Endothelial cell of umbilical vein (primary cell): ENCODE measurements at regions not wholly inside any gene's neighbourhood (a gene's known extent, or its start where the extent isn't known, plus 50 kb on each side); places are given as distances from the start of the nearest gene placed in this dataset.

Experiments
- BruUV-seq: library from RNA; stranded (reverse); fragments of 400-500 nt; replicated peaks from 2 replicates; lab custom pipeline; 2021; lab: Mats Ljungman, UMichigan
- CTCF ChIA-PET: fragments of 300-600, 350-600 bp; sonication (Branson Sonifier 250); formaldehyde crosslinking; loops from one replicate; lab custom pipeline; 2021; ENCODE audit warnings: antibody characterized with exemption, inconsistent platforms; lab: Charles Lee
- POLR2A ChIA-PET: fragments of 300-600, 350-600 bp; sonication (Branson Sonifier 250); formaldehyde crosslinking; loops from one replicate; lab custom pipeline; 2021; ENCODE audit warnings: antibody characterized with exemption, inconsistent platforms; lab: Charles Lee
- DNase-seq: peaks from one replicate; pipeline ENCODE4 v3.0.0-alpha.2; 2011; ENCODE audit warnings: low read depth, low spot score
- FAIRE-seq: peaks from 2 replicates; lab custom pipeline; 2011; peaks lifted over from hg19 to GRCh38; lab: Jason Lieb, UNC
- H2AFZ ChIP-seq: 2 replicates; pipeline ENCODE4 v1.6.0; 2012; ENCODE audit warnings: low read depth, low read length, control low read depth, inconsistent platforms
- H3K27ac ChIP-seq: 2 replicates; pipeline ENCODE4 v1.5.1; 2011; ENCODE audit warnings: low read depth, mild to moderate bottlenecking, control low read depth, low read length, moderate library complexity; ENCODE audit not compliant: insufficient read depth
- H3K27me3 ChIP-seq, 2 experiments: 2 replicates each; pipeline versions ENCODE4 v1.6.0 to v1.6.1; 2011; ENCODE audit warnings: low read length in 2 of 2, mixed read lengths in 1 of 2; ENCODE audit not compliant: control insufficient read depth in 2 of 2, insufficient read depth in 2 of 2
- H3K36me3 ChIP-seq, 2 experiments: 2 replicates in 1 of 2; 3 replicates in 1 of 2; pipeline ENCODE4 v1.5.1; 2011; ENCODE audit warnings: low read length in 2 of 2, mild to moderate bottlenecking in 1 of 2, moderate library complexity in 1 of 2; ENCODE audit not compliant: control insufficient read depth in 2 of 2, insufficient read depth in 2 of 2; ENCODE audit errors: extremely low read depth in 1 of 2
- H3K4me1 ChIP-seq: 3 replicates; pipeline ENCODE4 v1.5.1; 2011; ENCODE audit warnings: mild to moderate bottlenecking, low read length; ENCODE audit not compliant: control insufficient read depth, insufficient read depth; ENCODE audit errors: extremely low read depth
- H3K4me2 ChIP-seq: 2 replicates; pipeline ENCODE4 v1.6.1; 2011; ENCODE audit warnings: low read length, control low read depth, mixed read lengths; ENCODE audit not compliant: insufficient read depth
- H3K4me3 ChIP-seq, 3 experiments: fragments of 200-600 bp in 1 of 3; sonication (generic), shearing (Covaris generic) in 1 of 3; replicated peaks in 1 of 3; 2 replicates each; pipeline ENCODE4 v1.5.1; 2011 to 2016; ENCODE audit warnings: control low read depth in 3 of 3, low read length in 3 of 3, mild to moderate bottlenecking in 2 of 3, inconsistent platforms in 1 of 3, low read depth in 1 of 3, moderate library complexity in 1 of 3; ENCODE audit not compliant: insufficient read depth in 1 of 3
- H3K79me2 ChIP-seq: 2 replicates; pipeline ENCODE4 v1.6.0; 2012; ENCODE audit warnings: low read length, inconsistent platforms; ENCODE audit not compliant: control insufficient read depth, insufficient read depth
- H3K9ac ChIP-seq: replicated peaks from 2 replicates; pipeline ENCODE3; 2011; ENCODE audit warnings: low read length, control low read depth; ENCODE audit not compliant: insufficient read depth; ENCODE audit errors: extremely low read depth
- H3K9me1 ChIP-seq: replicated peaks from 3 replicates; pipeline ENCODE4 v1.6.0; 2011; ENCODE audit warnings: mild to moderate bottlenecking, low read length; ENCODE audit not compliant: control insufficient read depth, insufficient read depth; ENCODE audit errors: extremely low read depth
- H3K9me3 ChIP-seq: replicated peaks from 2 replicates; pipeline ENCODE4 v1.5.1; 2012; ENCODE audit warnings: low read length, inconsistent platforms; ENCODE audit not compliant: control insufficient read depth, insufficient read depth
- H4K20me1 ChIP-seq: replicated peaks from 2 replicates; pipeline ENCODE3; 2011; ENCODE audit warnings: mild to moderate bottlenecking, low read length; ENCODE audit not compliant: control insufficient read depth, insufficient read depth; ENCODE audit errors: extremely low read depth
- CTCF ChIP-seq, 2 donors: IDR thresholded peaks; 1 replicate in 1 of 2; 2 replicates in 1 of 2; pipeline ENCODE4 v1.5.1; 2011; ENCODE audit warnings: low read length in 2 of 2, mild to moderate bottlenecking in 2 of 2, moderate library complexity in 2 of 2, control low read depth in 1 of 2, inconsistent platforms in 1 of 2, low read depth in 1 of 2; ENCODE audit not compliant: insufficient read depth in 1 of 2; ENCODE audit errors: extremely low read depth in 1 of 2
- EZH2 ChIP-seq: IDR thresholded peaks from 2 replicates; pipeline ENCODE4 v1.6.1; 2012; ENCODE audit warnings: borderline replicate concordance, low read depth, mild to moderate bottlenecking, moderate library complexity, low read length, inconsistent platforms; ENCODE audit not compliant: severe bottlenecking
- FOS ChIP-seq: IDR thresholded peaks from 2 replicates; pipeline ENCODE4 v1.6.1; 2011; ENCODE audit warnings: mild to moderate bottlenecking, low read length, moderate library complexity, borderline replicate concordance; ENCODE audit not compliant: insufficient read depth
- GATA2 ChIP-seq: IDR thresholded peaks from 2 replicates; pipeline ENCODE4 v1.7.0; 2011; ENCODE audit warnings: low read depth, mild to moderate bottlenecking, moderate library complexity, mixed read lengths, low read length; ENCODE audit not compliant: insufficient read length, insufficient read depth
- JUN ChIP-seq: IDR thresholded peaks from 2 replicates; pipeline ENCODE4 v1.6.1; 2011; ENCODE audit warnings: borderline replicate concordance, low read depth; ENCODE audit not compliant: insufficient read length, insufficient read depth
- MAX ChIP-seq: IDR thresholded peaks from 2 replicates; pipeline ENCODE4 v1.6.1; 2011; ENCODE audit not compliant: insufficient read depth, insufficient read length
- MYC ChIP-seq: IDR thresholded peaks from one replicate; pipeline ENCODE4 v1.6.1; 2011; ENCODE audit warnings: mild to moderate bottlenecking, low read depth, low read length
- POLR2A ChIP-seq: IDR thresholded peaks from 2 replicates; pipeline ENCODE4 v1.6.1; 2012; ENCODE audit warnings: low read depth, mild to moderate bottlenecking, control low read depth, low read length
- POLR2AphosphoS5 ChIP-seq: IDR thresholded peaks from 2 replicates; pipeline ENCODE4 v1.6.1; 2012; ENCODE audit warnings: low read depth, mild to moderate bottlenecking, control low read depth, low read length, moderate library complexity; ENCODE audit not compliant: insufficient read depth
- dilution Hi-C: fragments of 300-500 bp; cut with MboI; formaldehyde crosslinking; loops from one replicate; pipeline ENCODE4 v1.15.0; 2019; ENCODE audit warnings: low sequenced_read_pairs; ENCODE audit not compliant: extremely low pct_ligation_motif_present
- intact Hi-C: fragments of 100-400 bp; cut with micrococcal nuclease; formaldehyde crosslinking; loops from one replicate; pipeline ENCODE4 v1.10.0; 2022

- no peaks in the 10 kb centered on the region for H4K20me1 ChIP-seq
- BruUV-seq = no TSS peak
- no peak overlapping the region for H3K27ac ChIP-seq
- no peaks in the 10 kb centered on the region for H3K36me3 ChIP-seq
- H2AFZ ChIP-seq = no peak overlapping the region
- no peak overlapping the region for H3K9ac ChIP-seq
- no peaks in the 10 kb centered on the region for H3K4me1 ChIP-seq
- H3K9me1 ChIP-seq = no peaks in the 10 kb centered on the region
- TF ChIP-seq JUN (no peak), FOS (no peak), MAX (no peak), POLR2AphosphoS5 (no peak), GATA2 (no peak), EZH2 (no peak), CTCF (IDR thresholded peaks at IDR 0.05; ENCODE audit: extremely low read depth in 1 of 2, insufficient read depth in 1 of 2, low read depth in 1 of 2, low read length in 2 of 2) (no peak), MYC (no peak), POLR2A (no peak)
- DNase-seq (no peak), FAIRE-seq (no peak)
- no peaks in the 10 kb centered on the region for H3K79me2 ChIP-seq
- H3K27me3 ChIP-seq = no peaks in the 10 kb centered on the region
- H3K4me2 ChIP-seq = no peak overlapping the region
- intact Hi-C loops (no loop called here), dilution Hi-C loops (no loop called here)
- no peak overlapping the region for H3K4me3 ChIP-seq
- CTCF ChIA-PET = no interaction called here
- POLR2A ChIA-PET = no interaction called here
- H3K9me3 ChIP-seq = no peaks in the 10 kb centered on the region
These were observed 221.6 kb downstream of the CD83 start for GRCh38 chr6:14339172-14339571.
